ENCODE measurements at regions not wholly inside any gene's neighbourhood (a gene's known extent, or its start where the extent isn't known, plus 50 kb on each side); places are given as distances from the start of the nearest gene placed in this dataset.

DNA sequence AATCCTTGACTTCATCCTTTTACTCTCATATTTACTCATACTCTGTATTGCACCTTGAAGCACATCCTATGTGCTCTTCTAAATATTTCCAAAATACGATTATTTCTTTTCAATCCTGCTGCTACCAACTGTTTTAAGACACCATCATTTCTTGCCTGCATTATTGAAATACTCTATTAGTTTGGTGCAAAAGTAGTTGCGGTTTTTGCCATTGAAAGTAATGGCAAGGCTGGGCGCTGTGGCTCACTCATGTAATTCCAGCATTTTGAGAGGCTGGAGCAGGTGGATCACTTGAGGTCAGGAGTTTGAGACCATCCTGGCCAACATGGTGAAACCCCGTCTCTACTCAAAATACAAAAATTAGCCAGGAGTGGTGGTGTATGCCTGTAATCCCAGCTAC is 412.5 kb downstream of the KCNH5 start:
- 100% methylated on average over 1 of the region's 4 CpGs for WGBS (ENCODE audit: insufficient coverage)
- no peak for DNase-seq
- CTCF ChIA-PET, result no interaction called here
- Histone ChIP-seq H3K4me3 (ENCODE audit: control insufficient read depth in 1 of 7, extremely low read depth in 1 of 7, insufficient read depth in 4 of 7, low read depth in 2 of 7, low read length in 6 of 7) (no peak overlapping the region), H3K27ac (ENCODE audit: insufficient read depth in 1 of 2, low read depth in 1 of 2, low read length in 2 of 2, poor library complexity in 1 of 2, severe bottlenecking in 2 of 2) (no peak overlapping the region), H3K9me3 (ENCODE audit: control extremely low read depth in 1 of 5, control insufficient read depth in 4 of 5, insufficient read depth in 2 of 5, low read depth in 1 of 5, low read length in 4 of 5) (no peaks in the 10 kb centered on the region), H3K36me3 (ENCODE audit: control insufficient read depth in 4 of 4, insufficient read depth in 4 of 4, low read length in 3 of 4) (no peaks in the 10 kb centered on the region), H3K4me1 (ENCODE audit: control extremely low read depth in 1 of 4, control insufficient read depth in 4 of 4, insufficient read depth in 4 of 4, low read length in 3 of 4) (no peaks in the 10 kb centered on the region), H3K27me3 (replicated peaks in 2 of 5; ENCODE audit: control insufficient read depth in 4 of 5, insufficient read depth in 5 of 5, low read length in 4 of 5) (no peaks in the 10 kb centered on the region)
- POLR2A ChIA-PET, result no interaction called here

- Histone ChIP-seq H3K4me1 (ENCODE audit: control extremely low read depth in 1 of 4, control insufficient read depth in 4 of 4, insufficient read depth in 4 of 4, low read length in 3 of 4) (no peaks in the 10 kb centered on the region), H3K27me3 (replicated peaks in 2 of 5; ENCODE audit: control insufficient read depth in 4 of 5, insufficient read depth in 5 of 5, low read length in 4 of 5) (no peaks in the 10 kb centered on the region), H3K27ac (ENCODE audit: insufficient read depth in 1 of 2, low read depth in 1 of 2, low read length in 2 of 2, poor library complexity in 1 of 2, severe bottlenecking in 2 of 2) (no peak overlapping the region), H3K4me3 (ENCODE audit: control insufficient read depth in 1 of 7, extremely low read depth in 1 of 7, insufficient read depth in 4 of 7, low read depth in 2 of 7, low read length in 6 of 7) (no peak overlapping the region), H3K9me3 (ENCODE audit: control extremely low read depth in 1 of 5, control insufficient read depth in 4 of 5, insufficient read depth in 2 of 5, low read depth in 1 of 5, low read length in 4 of 5) (no peaks in the 10 kb centered on the region), H3K36me3 (ENCODE audit: control insufficient read depth in 4 of 4, insufficient read depth in 4 of 4, low read length in 3 of 4) (no peaks in the 10 kb centered on the region)
- 68% methylated on average over 2 of the region's 3 CpGs for WGBS (ENCODE audit: insufficient coverage)
- POLR2A ChIA-PET, result no interaction called here
- CTCF ChIA-PET, result no interaction called here
- DNase-seq, result no peak
These were observed 399.6 kb downstream of the KCNH5 start for GRCh38 chr14:62645649-62646048.
